OCI-LY7 (cell line): ENCODE measurements at regions not wholly inside any gene's neighbourhood (a gene's known extent, or its start where the extent isn't known, plus 50 kb on each side); places are given as distances from the start of the nearest gene placed in this dataset.

Experiments
- BruUV-seq: library from RNA; stranded (reverse); fragments of 400-500 nt; replicated peaks from 2 replicates; lab custom pipeline; 2021; lab: Mats Ljungman, UMichigan
- CTCF ChIA-PET: fragments of 300-600 bp; sonication (Branson Sonifier 250); formaldehyde crosslinking; loops from one replicate; lab custom pipeline; 2022; ENCODE audit warnings: antibody characterized with exemption; ENCODE audit not compliant: unreplicated experiment; lab: Charles Lee
- POLR2A ChIA-PET: fragments of 300-600 bp; sonication (Branson Sonifier 250); formaldehyde crosslinking; loops from one replicate; lab custom pipeline; 2022; ENCODE audit warnings: antibody characterized with exemption; lab: Charles Lee
- DNase-seq: peaks from one replicate; pipeline ENCODE4 v3.0.0-alpha.2; 2015; ENCODE audit warnings: low spot score
- H2AFZ ChIP-seq: fragments of 200-600 bp; sonication (generic), shearing (Covaris generic); 2 replicates; pipeline ENCODE4 v1.6.1; 2014; ENCODE audit warnings: mild to moderate bottlenecking, antibody characterized with exemption, low read length, moderate library complexity
- H3K27ac ChIP-seq: fragments of 200-600 bp; sonication (generic); 2 replicates; pipeline ENCODE4 v1.5.1; 2014; ENCODE audit warnings: mixed run types, low read depth, mild to moderate bottlenecking, moderate library complexity, low read length, inconsistent platforms; ENCODE audit not compliant: poor library complexity, severe bottlenecking
- H3K36me3 ChIP-seq: fragments of 200-600 bp; sonication (generic); 2 replicates; pipeline ENCODE4 v1.6.1; 2014; ENCODE audit warnings: mild to moderate bottlenecking, antibody characterized with exemption, low read length, moderate library complexity, mixed read lengths; ENCODE audit not compliant: insufficient read depth
- H3K4me1 ChIP-seq: fragments of 200-600 bp; sonication (generic); 2 replicates; pipeline ENCODE4 v1.5.1; 2014; ENCODE audit warnings: mild to moderate bottlenecking, low read length; ENCODE audit not compliant: insufficient read depth, poor library complexity, severe bottlenecking
- H3K4me2 ChIP-seq: fragments of 200-600 bp; sonication (generic); 2 replicates; pipeline ENCODE4 v1.6.1; 2014; ENCODE audit warnings: mild to moderate bottlenecking, low read length
- H3K4me3 ChIP-seq: fragments of 200-600 bp; sonication (generic); 2 replicates; pipeline ENCODE4 v1.5.1; 2014; ENCODE audit warnings: mild to moderate bottlenecking, low read depth, low read length; ENCODE audit not compliant: poor library complexity, severe bottlenecking
- H3K79me2 ChIP-seq: fragments of 200-600 bp; sonication (generic); 2 replicates; pipeline ENCODE4 v1.6.1; 2016; ENCODE audit warnings: low read depth, mild to moderate bottlenecking, low read length, moderate library complexity, mixed read lengths; ENCODE audit not compliant: insufficient read depth
- H3K9me2 ChIP-seq: fragments of 200-600 bp; sonication (generic); 2 replicates; pipeline ENCODE4 v1.6.1; 2016; ENCODE audit warnings: mild to moderate bottlenecking, low read length, mixed read lengths; ENCODE audit not compliant: insufficient read depth
- H3K9me3 ChIP-seq: fragments of 200-600 bp; sonication (generic); 2 replicates; pipeline ENCODE4 v1.6.1; 2014; ENCODE audit warnings: mild to moderate bottlenecking, mixed run types, low read length, mixed read lengths
- H4K20me1 ChIP-seq: fragments of 200-600 bp; sonication (generic); 2 replicates; pipeline ENCODE4 v1.6.1; 2014; ENCODE audit warnings: mild to moderate bottlenecking, antibody characterized with exemption, low read length, moderate library complexity, mixed read lengths; ENCODE audit not compliant: insufficient read depth
- CTCF ChIP-seq: fragments of 200-600 bp; sonication (generic); conservative IDR thresholded peaks from 2 replicates; pipeline ENCODE4 v1.5.1; 2014; ENCODE audit warnings: mild to moderate bottlenecking, antibody characterized with exemption, low read length, moderate library complexity, mixed read lengths
- EZH2phosphoT487 ChIP-seq: fragments of 200-600 bp; sonication (generic); IDR thresholded peaks from 2 replicates; pipeline ENCODE4 v1.6.1; 2018; ENCODE audit warnings: low read depth, borderline replicate concordance, mild to moderate bottlenecking, mixed run types, antibody characterized with exemption, low read length, moderate library complexity, mixed read lengths
- intact Hi-C: fragments of 100-400 bp; cut with micrococcal nuclease; formaldehyde crosslinking; loops from one replicate; pipeline ENCODE4 v1.10.0; 2022; ENCODE audit not compliant: unreplicated experiment

DNA sequence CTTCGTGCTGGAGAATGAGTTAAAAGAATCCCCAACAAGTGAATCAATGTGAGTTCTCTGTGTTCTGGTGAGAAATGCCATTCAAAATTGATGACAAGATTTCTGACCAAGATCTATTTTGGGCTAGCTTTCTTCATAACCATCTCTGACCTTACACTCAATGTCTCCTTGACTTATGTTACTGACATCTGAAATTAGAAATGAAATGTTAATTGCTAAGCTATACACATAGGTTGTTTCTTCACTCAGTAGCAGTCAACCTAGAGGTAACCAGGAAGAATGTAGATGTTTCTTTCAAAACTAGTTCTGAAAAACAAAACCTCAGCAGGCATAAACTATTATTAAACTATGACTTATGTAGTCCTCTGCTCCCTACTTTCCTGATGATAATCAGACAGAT lies 2220.7 kb upstream of the C9orf72 start:
- ChIA-PET CTCF (no interaction called here), POLR2A (no interaction called here)
- no peak overlapping the region for H3K4me2 ChIP-seq
- TF ChIP-seq EZH2phosphoT487 (no peak), CTCF (no peak)
- intact Hi-C loops: no loop called here
- no peaks in the 10 kb centered on the region for H3K36me3 ChIP-seq
- H3K9me3 ChIP-seq: no peaks in the 10 kb centered on the region
- H3K4me1 ChIP-seq: no peaks in the 10 kb centered on the region
- no peak overlapping the region for H3K27ac ChIP-seq
- H3K9me2 ChIP-seq: no peaks in the 10 kb centered on the region
- no peak overlapping the region for H3K4me3 ChIP-seq
- no peaks in the 10 kb centered on the region for H4K20me1 ChIP-seq
- no peak overlapping the region for H2AFZ ChIP-seq
- no peaks in the 10 kb centered on the region for H3K79me2 ChIP-seq
- no TSS peak for BruUV-seq
- DNase-seq: no peak

GRCh38 chr9:29796291-29796952 lies 2223.1 kb upstream of the C9orf72 start:
- intact Hi-C loops: no loop called here
- Histone ChIP-seq H4K20me1 (no peaks in the 10 kb centered on the region), H3K4me2 (no peak overlapping the region), H3K36me3 (no peaks in the 10 kb centered on the region), H3K9me2 (no peaks in the 10 kb centered on the region), H2AFZ (no peak overlapping the region), H3K79me2 (no peaks in the 10 kb centered on the region), H3K4me1 (no peaks in the 10 kb centered on the region), H3K9me3 (no peaks in the 10 kb centered on the region), H3K27ac (no peak overlapping the region), H3K4me3 (no peak overlapping the region)
- ChIA-PET CTCF (no interaction called here), POLR2A (interaction anchor here (1.4 kb wide), 1 partner anchor 14 kb away, joined by 8 read pairs; no protein-coding TSS in a partner anchor)
- BruUV-seq: no TSS peak
- DNase-seq: no peak
- no peak for TF ChIP-seq EZH2phosphoT487
- no peak for TF ChIP-seq CTCF

GRCh38 chr9:29798599-29798998 lies 2225.3 kb upstream of the C9orf72 start:
- Histone ChIP-seq H3K36me3 (no peaks in the 10 kb centered on the region), H3K9me2 (no peaks in the 10 kb centered on the region), H3K4me2 (no peak overlapping the region), H3K4me3 (no peak overlapping the region), H2AFZ (no peak overlapping the region), H3K4me1 (no peaks in the 10 kb centered on the region), H3K27ac (no peak overlapping the region), H4K20me1 (no peaks in the 10 kb centered on the region), H3K9me3 (no peaks in the 10 kb centered on the region), H3K79me2 (no peaks in the 10 kb centered on the region)
- DNase-seq: no peak
- no TSS peak for BruUV-seq
- no peak for TF ChIP-seq CTCF
- no peak for TF ChIP-seq EZH2phosphoT487
- ChIA-PET CTCF (no interaction called here), POLR2A (interaction anchor here (0.8 kb wide), 1 partner anchor 158 kb away, joined by 3 read pairs; no protein-coding TSS in a partner anchor)
- intact Hi-C loops: no loop called here
